GM19455 (cell line): ENCODE measurements at regions not wholly inside any gene's neighbourhood (a gene's known extent, or its start where the extent isn't known, plus 50 kb on each side); places are given as distances from the start of the nearest gene placed in this dataset.

ENCODE experiments used
- ATAC-seq: cut with Tn5 transposase; IDR thresholded peaks from one replicate; pipeline ENCODE4 v1.9.1; 2021; ENCODE audit not compliant: unreplicated experiment

- ATAC-seq: no peak
Observed at GRCh38 chr14:85295318-85295717, 234.6 kb upstream of the FLRT2 start.

- ATAC-seq: no peak
Observed at GRCh38 chr14:85296456-85297210, 233.3 kb upstream of the FLRT2 start.

- no peak for ATAC-seq
Observed at GRCh38 chr14:85300107-85300506, 229.8 kb upstream of the FLRT2 start.

- no peak for ATAC-seq
Observed at GRCh38 chr14:85301506-85301905, 228.4 kb upstream of the FLRT2 start.

- no peak for ATAC-seq
Observed at GRCh38 chr14:85306024-85306423, 223.9 kb upstream of the FLRT2 start.

GRCh38 chr14:85308531-85309300 is 221.2 kb upstream of the FLRT2 start:
- no peak for ATAC-seq

- ATAC-seq: no peak
Observed at GRCh38 chr14:85310491-85311272, 219.3 kb upstream of the FLRT2 start.

- no peak for ATAC-seq
Observed at GRCh38 chr14:85313560-85314207, 216.3 kb upstream of the FLRT2 start.

- ATAC-seq: no peak
Observed at GRCh38 chr14:85315290-85315689, 214.7 kb upstream of the FLRT2 start.

- ATAC-seq: no peak
Observed at GRCh38 chr14:85315733-85316290, 214.1 kb upstream of the FLRT2 start.

- ATAC-seq: no peak
Observed at GRCh38 chr14:85316701-85317410, 213.1 kb upstream of the FLRT2 start.

- ATAC-seq: no peak
Observed at GRCh38 chr14:85317491-85318021, 212.4 kb upstream of the FLRT2 start.

- no peak for ATAC-seq
Observed at GRCh38 chr14:85319101-85319500, 210.8 kb upstream of the FLRT2 start.

GRCh38 chr14:85319998-85320630 is 209.8 kb upstream of the FLRT2 start:
- ATAC-seq: no peak

GRCh38 chr14:85325134-85326017 is 204.6 kb upstream of the FLRT2 start:
- no peak for ATAC-seq

- no peak for ATAC-seq
Observed at GRCh38 chr14:85332401-85332800, 197.5 kb upstream of the FLRT2 start.

GRCh38 chr14:85333313-85333712 is 196.6 kb upstream of the FLRT2 start:
- ATAC-seq: no peak

GRCh38 chr14:85333841-85334240 is 196.1 kb upstream of the FLRT2 start:
- no peak for ATAC-seq
